Heart left ventricle (tissue), 16 donors: ENCODE measurements at regions not wholly inside any gene's neighbourhood (a gene's known extent, or its start where the extent isn't known, plus 50 kb on each side); places are given as distances from the start of the nearest gene placed in this dataset.

ENCODE experiments used
- ATAC-seq, 4 donors: fragments of 200-7000 bp; cut with Tn5 transposase; one replicate each; pipeline ENCODE4 v1.9.1; 2020 to 2022; ENCODE audit warnings: moderate library complexity in 4 of 4, mild to moderate bottlenecking in 3 of 4, moderate number of reproducible peaks in 1 of 4
- DNase-seq, 5 donors: peaks; one replicate each; pipeline ENCODE4 v3.0.0-alpha.2; 2020
- H3K27ac ChIP-seq, 12 donors: fragments of 200-600 bp; sonication (generic) in 4 of 12; one replicate each; pipeline versions ENCODE4 v1.5.0 to v1.8.0; 2016 to 2022; ENCODE audit warnings: mild to moderate bottlenecking in 2 of 12
- H3K27me3 ChIP-seq, 9 donors: fragments of 200-600 bp; sonication (generic) in 2 of 9; one replicate each; pipeline versions ENCODE4 v1.5.1 to v1.8.0; 2016 to 2022; ENCODE audit warnings: mild to moderate bottlenecking in 3 of 9
- H3K36me3 ChIP-seq, 9 donors: fragments of 200-600 bp; sonication (generic) in 2 of 9; one replicate each; pipeline versions ENCODE4 v1.5.0 to v1.8.0; 2018 to 2022; ENCODE audit warnings: mild to moderate bottlenecking in 2 of 9
- H3K4me1 ChIP-seq, 12 donors: fragments of 200-600 bp; sonication (generic) in 4 of 12; one replicate each; pipeline versions ENCODE4 v1.5.0 to v1.8.0; 2016 to 2022; ENCODE audit warnings: mild to moderate bottlenecking in 3 of 12
- H3K4me3 ChIP-seq, 12 donors: fragments of 200-600 bp; sonication (generic) in 4 of 12; one replicate each; pipeline versions ENCODE4 v1.5.0 to v1.8.0; 2017 to 2022; ENCODE audit warnings: mild to moderate bottlenecking in 9 of 12, moderate library complexity in 4 of 12
- H3K9me3 ChIP-seq, 12 donors: fragments of 200-600 bp; sonication (generic) in 4 of 12; one replicate each; pipeline versions ENCODE4 v1.5.0 to v1.8.0; 2016 to 2022; ENCODE audit warnings: mild to moderate bottlenecking in 1 of 12
- CTCF ChIP-seq, 12 donors: fragments of 200-600 bp; sonication (generic) in 4 of 12; IDR thresholded peaks; one replicate each; pipeline versions ENCODE4 v1.5.0 to v1.8.0; 2018 to 2022; ENCODE audit warnings: antibody characterized with exemption in 12 of 12, mild to moderate bottlenecking in 5 of 12
- POLR2A ChIP-seq, 2 donors: fragments of 450-650 bp; IDR thresholded peaks; one replicate each; pipeline ENCODE4 v1.6.1; 2017; ENCODE audit warnings: antibody characterized with exemption in 2 of 2, mild to moderate bottlenecking in 2 of 2, moderate library complexity in 2 of 2
- WGBS, 4 donors: extraction: QIAGEN DNeasy Blood & Tissue Kit in 2 of 4; methylation state at CpG; one replicate each; pipeline versions ENCODE4 v1.1.5 to v1.1.7; 2013 to 2018; 5-methylcytosine and 5-hydroxymethylcytosine counted together
- intact Hi-C, 10 donors: fragments of 100-400 bp; cut with DNase I; formaldehyde crosslinking; loops; one replicate each; pipeline versions ENCODE4 v1.11.1 to v1.14.2; 2022
- donor health status: ischemic (EF 13 %, LVEDD 7.1; RV severe dilation, severe dysfunction).
- donor health status: healthy with polysubstance abuse.
- donor health status: DM: no; HTN: yes; CAD: no.
- donor health status: DM: no; HTN: no; CAD: no.
- donor health status: ischemic (EF 25% LVEDD 6.9; RV normal size, moderate dysfunction).
- donor health status: ischemic (EF 25% LVEDD 5.7; RV mildly dilated, moderate dysfunction).
- donor health status: healthy.
- donor health status: DM: yes; HTN: yes; CAD: no.
- donor health status: ischemic (EF 35%, LVEDD 5.7; RV mildly dilated, moderate dysfunction).
- donor health status: nonischemic (EF 11% LVEDD 7.7; RV severe dilation, severe dysfunction).
- donor health status: DM: yes; HTN: yes; CAD: no.
- donor health status: PGD.
- donor health status: ischemic (EF 29% LVEDD 5.4; RV normal size, mild dysfunction).
- donor health status: nonischemic (EF 23%, LVEDD 6.1; RV moderate dilation, normal function).

GRCh38 chr15:47412802-47413201 is 304.5 kb upstream of the SEMA6D start:
- intact Hi-C loops = no loop called here
- DNase-seq (no peak), ATAC-seq (no peak)
- Histone ChIP-seq H3K9me3 (no peaks in the 10 kb centered on the region), H3K36me3 (no peaks in the 10 kb centered on the region), H3K27me3 (no peaks in the 10 kb centered on the region), H3K27ac (no peak overlapping the region), H3K4me3 (no peak overlapping the region), H3K4me1 (peaks cover 0 to 16% (median 0%) of the 10 kb centered on the region in 12 donors)
- no peak for TF ChIP-seq POLR2A (IDR thresholded peaks at IDR 0.05)
- no peak for TF ChIP-seq CTCF (IDR thresholded peaks at IDR 0.05)
- WGBS, 4 donors = 88 to 97% (median 93%) methylated on average over 4 of the region's 4 CpGs

GRCh38 chr15:47414207-47414606 is 303.1 kb upstream of the SEMA6D start:
- H3K9me3 ChIP-seq = no peaks in the 10 kb centered on the region
- no peaks in the 10 kb centered on the region for H3K36me3 ChIP-seq
- ATAC-seq (no peak), DNase-seq (no peak)
- no peak overlapping the region for H3K4me3 ChIP-seq
- intact Hi-C loops = no loop called here
- H3K4me1 ChIP-seq = peaks cover 0 to 10% (median 0%) of the 10 kb centered on the region in 12 donors
- no peak for TF ChIP-seq CTCF (IDR thresholded peaks at IDR 0.05)
- no peak for TF ChIP-seq POLR2A (IDR thresholded peaks at IDR 0.05)
- 82 to 93% (median 88%) methylated on average over 2 of the region's 2 CpGs for WGBS, 4 donors
- no peaks in the 10 kb centered on the region for H3K27me3 ChIP-seq
- no peak overlapping the region for H3K27ac ChIP-seq

GRCh38 chr15:47415539-47415971 is 301.8 kb upstream of the SEMA6D start:
- intact Hi-C loops = no loop called here
- Histone ChIP-seq H3K4me3 (no peak overlapping the region), H3K27me3 (no peaks in the 10 kb centered on the region), H3K27ac (no peak overlapping the region), H3K4me1 (peaks cover 0 to 10% (median 0%) of the 10 kb centered on the region in 12 donors), H3K36me3 (no peaks in the 10 kb centered on the region), H3K9me3 (no peaks in the 10 kb centered on the region)
- ATAC-seq (no peak), DNase-seq (no peak)
- 83 to 94% (median 88%) methylated on average over 1 of the region's 1 CpG for WGBS, 4 donors
- TF ChIP-seq CTCF (IDR thresholded peaks at IDR 0.05) (no peak), POLR2A (IDR thresholded peaks at IDR 0.05) (no peak)

- no peak for ATAC-seq
- intact Hi-C loops = no loop called here
- WGBS, 4 donors = 59 to 63% (median 60%) methylated on average over 1 of the region's 1 CpG
- Histone ChIP-seq H3K36me3 (no peaks in the 10 kb centered on the region), H3K27ac (no peak overlapping the region), H3K4me3 (no peak overlapping the region), H3K27me3 (no peaks in the 10 kb centered on the region), H3K4me1 (no peaks in the 10 kb centered on the region), H3K9me3 (no peaks in the 10 kb centered on the region)
- TF ChIP-seq CTCF (IDR thresholded peaks at IDR 0.05) (no peak), POLR2A (IDR thresholded peaks at IDR 0.05) (no peak)
- no peak for DNase-seq
Measured at GRCh38 chr15:47422881-47423665, 294.2 kb upstream of the SEMA6D start.
